ENCODE measurements at regions not wholly inside any gene's neighbourhood (a gene's known extent, or its start where the extent isn't known, plus 50 kb on each side); places are given as distances from the start of the nearest gene placed in this dataset.
"Not testable (repeated sequence)": the region's sequence is repeated elsewhere in the genome, so short reads cannot be mapped to it uniquely, and the experiment has no call there.

- no peak for DNase-seq
These were observed 479.2 kb upstream of the LRRC7 start for GRCh38 chr1:69088571-69088970.

- no peak for DNase-seq
These were observed 477.6 kb upstream of the LRRC7 start for GRCh38 chr1:69090170-69090569.

GRCh38 chr1:69090752-69091151, 477.0 kb upstream of the LRRC7 start:
- no peak for DNase-seq

GRCh38 chr1:69102058-69102457, 465.7 kb upstream of the LRRC7 start:
- DNase-seq, result not testable (repeated sequence)

GRCh38 chr1:69103213-69103612, 464.5 kb upstream of the LRRC7 start:
- no peak for DNase-seq

GRCh38 chr1:69103705-69104385, 463.9 kb upstream of the LRRC7 start:
- no peak for DNase-seq

GRCh38 chr1:69104894-69105293, 462.8 kb upstream of the LRRC7 start:
- no peak for DNase-seq

GRCh38 chr1:69109277-69109676, 458.4 kb upstream of the LRRC7 start:
- DNase-seq, result no peak

- no peak for DNase-seq
These were observed 456.9 kb upstream of the LRRC7 start for GRCh38 chr1:69110851-69111250.

GRCh38 chr1:69120126-69120741, 447.5 kb upstream of the LRRC7 start:
- not testable (repeated sequence) for DNase-seq

- no peak for DNase-seq
These were observed 446.9 kb upstream of the LRRC7 start for GRCh38 chr1:69120817-69121216.

- DNase-seq, result no peak
These were observed 446.0 kb upstream of the LRRC7 start for GRCh38 chr1:69121723-69122122.

- no peak for DNase-seq
These were observed 445.3 kb upstream of the LRRC7 start for GRCh38 chr1:69122373-69122772.

- no peak for DNase-seq
These were observed 444.2 kb upstream of the LRRC7 start for GRCh38 chr1:69123486-69123885.

- no peak for DNase-seq
These were observed 440.9 kb upstream of the LRRC7 start for GRCh38 chr1:69126796-69127195.

GRCh38 chr1:69128204-69128603, 439.5 kb upstream of the LRRC7 start:
- DNase-seq, result no peak

- DNase-seq, result no peak
These were observed 438.2 kb upstream of the LRRC7 start for GRCh38 chr1:69129538-69129937.

- no peak for DNase-seq
These were observed 429.6 kb upstream of the LRRC7 start for GRCh38 chr1:69138172-69138571.

- DNase-seq, result no peak
These were observed 428.7 kb upstream of the LRRC7 start for GRCh38 chr1:69139007-69139406.

GRCh38 chr1:69146303-69146702, 421.4 kb upstream of the LRRC7 start:
- DNase-seq, result no peak

- no peak for DNase-seq
These were observed 419.0 kb upstream of the LRRC7 start for GRCh38 chr1:69148731-69149130.

- DNase-seq, result no peak
These were observed 410.5 kb upstream of the LRRC7 start for GRCh38 chr1:69157046-69157756.

- no peak for DNase-seq
These were observed 404.5 kb upstream of the LRRC7 start for GRCh38 chr1:69163241-69163640.

- no peak for DNase-seq
These were observed 403.9 kb upstream of the LRRC7 start for GRCh38 chr1:69163779-69164178.

All from NCI-H1436 (cell line).